ENCODE measurements at regions not wholly inside any gene's neighbourhood (a gene's known extent, or its start where the extent isn't known, plus 50 kb on each side); places are given as distances from the start of the nearest gene placed in this dataset.

GRCh38 chr13:39881887-39882286, 226.4 kb downstream of the COG6 start (continued):
- no peak for TF ChIP-seq ZNF184 (tag by site-specific recombination; IDR thresholded peaks at IDR 0.05)

- no peak overlapping the region for H3K27ac ChIP-seq (ENCODE audit: extremely low read depth, low read depth, low read length)
- no peak overlapping the region for H3K4me3 ChIP-seq (ENCODE audit: low read depth, low read length)
- H3K36me3 ChIP-seq (ENCODE audit: control insufficient read depth in 2 of 2, insufficient read depth in 1 of 2, low read length in 2 of 2) = no peaks in the 10 kb centered on the region
- H3K9me3 ChIP-seq (ENCODE audit: control insufficient read depth, insufficient read depth, low read depth, low read length) = no peaks in the 10 kb centered on the region
- ChIA-PET POLR2A (no interaction called here), CTCF (interaction anchor here (0.6 kb wide), 1 partner anchor 1240 kb away, joined by 3 read pairs; no protein-coding TSS in a partner anchor)
- peak; percentile 93 for TF ChIP-seq ZNF791 (tag by site-specific recombination; IDR thresholded peaks at IDR 0.05)
- peak; percentile 63 for TF ChIP-seq SETDB1 (IDR thresholded peaks at IDR 0.05; ENCODE audit: insufficient read length, low read length)
- no peak for TF ChIP-seq ZNF626 (tag by site-specific recombination; IDR thresholded peaks at IDR 0.05)
- TF ChIP-seq ZNF23 (tag by site-specific recombination; IDR thresholded peaks at IDR 0.05; ENCODE audit: borderline replicate concordance) = no peak
- no peaks in the 10 kb centered on the region for H3K4me1 ChIP-seq (ENCODE audit: control insufficient read depth, insufficient read depth, low read length)
Measured at GRCh38 chr13:39884166-39884565, 228.7 kb downstream of the COG6 start.

- Histone ChIP-seq H3K4me1 (ENCODE audit: control insufficient read depth, insufficient read depth, low read length) (no peaks in the 10 kb centered on the region), H3K27ac (ENCODE audit: extremely low read depth, low read depth, low read length) (no peak overlapping the region), H3K36me3 (ENCODE audit: control insufficient read depth in 2 of 2, insufficient read depth in 1 of 2, low read length in 2 of 2) (no peaks in the 10 kb centered on the region), H3K4me3 (ENCODE audit: low read depth, low read length) (no peak overlapping the region), H3K9me3 (ENCODE audit: control insufficient read depth, insufficient read depth, low read depth, low read length) (no peaks in the 10 kb centered on the region)
- ChIA-PET CTCF (no interaction called here), POLR2A (no interaction called here)
- TF ChIP-seq ZNF654 (tag by site-specific recombination; IDR thresholded peaks at IDR 0.05; ENCODE audit: low read depth) = no peak
- TF ChIP-seq ZSCAN4 (tag by site-specific recombination; IDR thresholded peaks at IDR 0.05) = no peak
- TF ChIP-seq ZNF354C (tag by site-specific recombination; IDR thresholded peaks at IDR 0.05; ENCODE audit: borderline replicate concordance, low read depth) = no peak
- TF ChIP-seq YY2 (tag by site-specific recombination; IDR thresholded peaks at IDR 0.05) = no peak
- no peak for TF ChIP-seq ZNF16 (tag by site-specific recombination; IDR thresholded peaks at IDR 0.05; ENCODE audit: low read depth)
- TF ChIP-seq ZBTB21 (tag by site-specific recombination; IDR thresholded peaks at IDR 0.05) = no peak
- no peak for TF ChIP-seq ZNF529 (tag by site-specific recombination; IDR thresholded peaks at IDR 0.05; ENCODE audit: insufficient replicate concordance)
- no peak for TF ChIP-seq EGR2 (tag by site-specific recombination; IDR thresholded peaks at IDR 0.05; ENCODE audit: low read depth)
Measured at GRCh38 chr13:39886336-39886735, 230.9 kb downstream of the COG6 start.

- H3K36me3 ChIP-seq (ENCODE audit: control insufficient read depth in 2 of 2, insufficient read depth in 1 of 2, low read length in 2 of 2) = no peaks in the 10 kb centered on the region
- ChIA-PET CTCF (no interaction called here), POLR2A (no interaction called here)
- no peaks in the 10 kb centered on the region for H3K9me3 ChIP-seq (ENCODE audit: control insufficient read depth, insufficient read depth, low read depth, low read length)
- H3K27ac ChIP-seq (ENCODE audit: extremely low read depth, low read depth, low read length) = no peak overlapping the region
- no peak overlapping the region for H3K4me3 ChIP-seq (ENCODE audit: low read depth, low read length)
- no peaks in the 10 kb centered on the region for H3K4me1 ChIP-seq (ENCODE audit: control insufficient read depth, insufficient read depth, low read length)
- no peak for TF ChIP-seq ZNF701 (tag by site-specific recombination; IDR thresholded peaks at IDR 0.05)
- TF ChIP-seq ZNF157 (tag by site-specific recombination; IDR thresholded peaks at IDR 0.05) = no peak
- no peak for TF ChIP-seq ZNF510 (tag by site-specific recombination; IDR thresholded peaks at IDR 0.05; ENCODE audit: insufficient replicate concordance)
- TF ChIP-seq HIC1 (tag by site-specific recombination; IDR thresholded peaks at IDR 0.05) = no peak
- TF ChIP-seq EGR2 (tag by site-specific recombination; IDR thresholded peaks at IDR 0.05; ENCODE audit: low read depth) = no peak
- TF ChIP-seq KLF17 (tag by site-specific recombination; IDR thresholded peaks at IDR 0.05) = no peak
- TF ChIP-seq ZNF292 (tag by site-specific recombination; IDR thresholded peaks at IDR 0.05; ENCODE audit: borderline replicate concordance, low read depth) = no peak
- TF ChIP-seq SETDB1 (IDR thresholded peaks at IDR 0.05; ENCODE audit: insufficient read length, low read length) = no peak
- no peak for TF ChIP-seq ZNF513 (tag by site-specific recombination; IDR thresholded peaks at IDR 0.05)
- TF ChIP-seq ZXDB (tag by site-specific recombination; IDR thresholded peaks at IDR 0.05) = no peak
- no peak for TF ChIP-seq ZNF211 (tag by site-specific recombination; IDR thresholded peaks at IDR 0.05; ENCODE audit: low read depth)
- no peak for TF ChIP-seq ZNF530 (tag by site-specific recombination; IDR thresholded peaks at IDR 0.05; ENCODE audit: low read depth)
Measured at GRCh38 chr13:39887387-39887786, 231.9 kb downstream of the COG6 start.
